Memory B cell (primary cell): ENCODE measurements at regions not wholly inside any gene's neighbourhood (a gene's known extent, or its start where the extent isn't known, plus 50 kb on each side); places are given as distances from the start of the nearest gene placed in this dataset.

Experiments used
- ATAC-seq: fragments of 150-1000 bp; cut with Tn5 transposase; 2 replicates; pipeline ENCODE4 v1.10.0; 2021; ENCODE audit warnings: low read depth, mild to moderate bottlenecking, moderate library complexity
- DNase-seq, 2 donors: peaks; one replicate each; pipeline ENCODE4 v3.0.0; 2022; ENCODE audit warnings: low spot score in 2 of 2
- H3K27ac Mint-ChIP-seq: one replicate; pipeline ENCODE4 v1.8.0; 2022; ENCODE audit warnings: mild to moderate bottlenecking, moderate library complexity, mixed read lengths
- H3K27me3 Mint-ChIP-seq: one replicate; pipeline ENCODE4 v1.8.0; 2022; ENCODE audit warnings: mixed read lengths
- H3K36me3 Mint-ChIP-seq: one replicate; pipeline ENCODE4 v1.8.0; 2022; ENCODE audit warnings: mild to moderate bottlenecking, mixed read lengths
- H3K4me1 Mint-ChIP-seq: one replicate; pipeline ENCODE4 v1.8.0; 2022; ENCODE audit warnings: mixed read lengths
- H3K4me3 Mint-ChIP-seq: one replicate; pipeline ENCODE4 v1.8.0; 2022; ENCODE audit warnings: mild to moderate bottlenecking, moderate library complexity, mixed read lengths
- H3K9me3 Mint-ChIP-seq: one replicate; pipeline ENCODE4 v1.8.0; 2022; ENCODE audit warnings: mixed read lengths

GRCh38 chr15:46471096-46471495 lies 836.3 kb downstream of the SQOR start:
- no peak for ATAC-seq
- DNase-seq, result no peak
- Mint-ChIP-seq H3K36me3 (no peaks in the 10 kb centered on the region), H3K27ac (no peak overlapping the region), H3K27me3 (no peaks in the 10 kb centered on the region), H3K9me3 (peaks cover 2% of the 10 kb centered on the region), H3K4me1 (no peaks in the 10 kb centered on the region), H3K4me3 (no peak overlapping the region)

- Mint-ChIP-seq H3K36me3 (no peaks in the 10 kb centered on the region), H3K4me3 (no peak overlapping the region), H3K4me1 (no peaks in the 10 kb centered on the region), H3K9me3 (peaks cover 2% of the 10 kb centered on the region), H3K27me3 (no peaks in the 10 kb centered on the region), H3K27ac (no peak overlapping the region)
- ATAC-seq (no peak), DNase-seq (no peak)
Observed at GRCh38 chr15:46489276-46489675, 854.4 kb downstream of the SQOR start.

- H3K27me3 Mint-ChIP-seq, result no peaks in the 10 kb centered on the region
- no peak overlapping the region for H3K4me3 Mint-ChIP-seq
- DNase-seq (no peak), ATAC-seq (no peak)
- no peaks in the 10 kb centered on the region for H3K4me1 Mint-ChIP-seq
- H3K27ac Mint-ChIP-seq, result no peak overlapping the region
- H3K36me3 Mint-ChIP-seq, result no peaks in the 10 kb centered on the region
- peaks cover 8% of the 10 kb centered on the region for H3K9me3 Mint-ChIP-seq
Observed at GRCh38 chr15:46496491-46497115, 861.8 kb downstream of the SQOR start.

GRCh38 chr15:46502667-46503066 lies 867.8 kb downstream of the SQOR start:
- H3K27ac Mint-ChIP-seq, result no peak overlapping the region
- no peak for DNase-seq
- H3K4me3 Mint-ChIP-seq, result no peak overlapping the region
- H3K9me3 Mint-ChIP-seq, result peaks cover 6% of the 10 kb centered on the region
- no peaks in the 10 kb centered on the region for H3K27me3 Mint-ChIP-seq
- no peaks in the 10 kb centered on the region for H3K4me1 Mint-ChIP-seq
- ATAC-seq, result no peak
- no peaks in the 10 kb centered on the region for H3K36me3 Mint-ChIP-seq

- no peaks in the 10 kb centered on the region for H3K36me3 Mint-ChIP-seq
- H3K27me3 Mint-ChIP-seq, result no peaks in the 10 kb centered on the region
- H3K4me1 Mint-ChIP-seq, result no peaks in the 10 kb centered on the region
- peaks cover 2% of the 10 kb centered on the region for H3K9me3 Mint-ChIP-seq
- no peak overlapping the region for H3K27ac Mint-ChIP-seq
- ATAC-seq (no peak), DNase-seq (no peak)
- no peak overlapping the region for H3K4me3 Mint-ChIP-seq
Observed at GRCh38 chr15:46518381-46518780, 883.6 kb downstream of the SQOR start.

- no peak overlapping the region for H3K27ac Mint-ChIP-seq
- ATAC-seq, result no peak
- peaks cover 1% of the 10 kb centered on the region for H3K9me3 Mint-ChIP-seq
- H3K27me3 Mint-ChIP-seq, result no peaks in the 10 kb centered on the region
- DNase-seq, result no peak
- no peaks in the 10 kb centered on the region for H3K36me3 Mint-ChIP-seq
- no peaks in the 10 kb centered on the region for H3K4me1 Mint-ChIP-seq
- H3K4me3 Mint-ChIP-seq, result no peak overlapping the region
Observed at GRCh38 chr15:46523701-46524100, 888.9 kb downstream of the SQOR start.

GRCh38 chr15:46525984-46526725 lies 891.3 kb downstream of the SQOR start:
- no peaks in the 10 kb centered on the region for H3K36me3 Mint-ChIP-seq
- no peak overlapping the region for H3K4me3 Mint-ChIP-seq
- no peak for ATAC-seq

GRCh38 chr15:46526726-46527110 lies 891.9 kb downstream of the SQOR start:
- H3K27me3 Mint-ChIP-seq, result no peaks in the 10 kb centered on the region
- no peak overlapping the region for H3K27ac Mint-ChIP-seq
- H3K9me3 Mint-ChIP-seq, result peaks cover 2% of the 10 kb centered on the region
- DNase-seq (no peak), ATAC-seq (no peak)
- H3K4me1 Mint-ChIP-seq, result no peaks in the 10 kb centered on the region
- H3K4me3 Mint-ChIP-seq, result no peak overlapping the region
- no peaks in the 10 kb centered on the region for H3K36me3 Mint-ChIP-seq

More at GRCh38 chr15:46525984-46526725, 891.3 kb downstream of the SQOR start:
- Mint-ChIP-seq H3K4me1 (no peaks in the 10 kb centered on the region), H3K27ac (no peak overlapping the region), H3K9me3 (no peaks in the 10 kb centered on the region), H3K27me3 (no peaks in the 10 kb centered on the region)
- DNase-seq, result no peak

GRCh38 chr15:46543626-46544025 lies 908.8 kb downstream of the SQOR start:
- H3K27me3 Mint-ChIP-seq, result no peaks in the 10 kb centered on the region
- no peak overlapping the region for H3K4me3 Mint-ChIP-seq
- H3K4me1 Mint-ChIP-seq, result no peaks in the 10 kb centered on the region
- H3K9me3 Mint-ChIP-seq, result peaks cover 13% of the 10 kb centered on the region
- ATAC-seq, result no peak
- no peak overlapping the region for H3K27ac Mint-ChIP-seq
- no peaks in the 10 kb centered on the region for H3K36me3 Mint-ChIP-seq
- DNase-seq, result no peak

- no peak overlapping the region for H3K27ac Mint-ChIP-seq
- DNase-seq (no peak), ATAC-seq (no peak)
- no peak overlapping the region for H3K4me3 Mint-ChIP-seq
- H3K27me3 Mint-ChIP-seq, result no peaks in the 10 kb centered on the region
- H3K36me3 Mint-ChIP-seq, result no peaks in the 10 kb centered on the region
- peaks cover 5% of the 10 kb centered on the region for H3K9me3 Mint-ChIP-seq
- H3K4me1 Mint-ChIP-seq, result no peaks in the 10 kb centered on the region
Observed at GRCh38 chr15:46548989-46549388, 914.2 kb downstream of the SQOR start.

- H3K36me3 Mint-ChIP-seq, result no peaks in the 10 kb centered on the region
- no peak overlapping the region for H3K4me3 Mint-ChIP-seq
- no peak overlapping the region for H3K27ac Mint-ChIP-seq
- ATAC-seq (no peak), DNase-seq (no peak)
- H3K27me3 Mint-ChIP-seq, result no peaks in the 10 kb centered on the region
- no peaks in the 10 kb centered on the region for H3K4me1 Mint-ChIP-seq
- peaks cover 2% of the 10 kb centered on the region for H3K9me3 Mint-ChIP-seq
Observed at GRCh38 chr15:46552316-46552715, 917.5 kb downstream of the SQOR start.

- Mint-ChIP-seq H3K27me3 (no peaks in the 10 kb centered on the region), H3K36me3 (no peaks in the 10 kb centered on the region), H3K4me1 (no peaks in the 10 kb centered on the region), H3K4me3 (no peak overlapping the region), H3K9me3 (peaks cover 1% of the 10 kb centered on the region), H3K27ac (no peak overlapping the region)
- DNase-seq, result no peak
- no peak for ATAC-seq
Observed at GRCh38 chr15:46555547-46555946, 920.7 kb downstream of the SQOR start.

GRCh38 chr15:46556010-46556409 lies 921.2 kb downstream of the SQOR start:
- no peak for DNase-seq
- no peaks in the 10 kb centered on the region for H3K36me3 Mint-ChIP-seq
- no peak overlapping the region for H3K27ac Mint-ChIP-seq
- no peak for ATAC-seq
- H3K4me1 Mint-ChIP-seq, result no peaks in the 10 kb centered on the region
- no peaks in the 10 kb centered on the region for H3K27me3 Mint-ChIP-seq
- H3K9me3 Mint-ChIP-seq, result peaks cover 1% of the 10 kb centered on the region
- H3K4me3 Mint-ChIP-seq, result no peak overlapping the region

GRCh38 chr15:46556559-46557379 lies 921.9 kb downstream of the SQOR start:
- H3K27ac Mint-ChIP-seq, result no peak overlapping the region
- no peak overlapping the region for H3K4me3 Mint-ChIP-seq
- H3K36me3 Mint-ChIP-seq, result no peaks in the 10 kb centered on the region
- DNase-seq (no peak), ATAC-seq (no peak)
- peaks cover 3% of the 10 kb centered on the region for H3K9me3 Mint-ChIP-seq
- H3K27me3 Mint-ChIP-seq, result no peaks in the 10 kb centered on the region
- H3K4me1 Mint-ChIP-seq, result no peaks in the 10 kb centered on the region
